SK-N-SH (cell line): ENCODE measurements at regions not wholly inside any gene's neighbourhood (a gene's known extent, or its start where the extent isn't known, plus 50 kb on each side); places are given as distances from the start of the nearest gene placed in this dataset.

Experiments
- CTCF ChIA-PET: fragments of 300-600, 350-600 bp; formaldehyde crosslinking; extraction: SDS; loops from one replicate; lab custom pipeline; 2021; lab: Yijun Ruan, JAX
- POLR2A ChIA-PET: fragments of 350-600 bp; sonication (Branson Sonifier 250); formaldehyde crosslinking; extraction: SDS; loops from one replicate; lab custom pipeline; 2020; ENCODE audit warnings: antibody characterized with exemption, inconsistent platforms; lab: Yijun Ruan, JAX
- DNase-seq: peaks from one replicate; pipeline ENCODE4 v3.0.0; 2012
- H2AFZ ChIP-seq: fragments of 200-600 bp; sonication (generic); 2 replicates; pipeline ENCODE4 v1.8.1; 2016; ENCODE audit warnings: antibody characterized with exemption, mild to moderate bottlenecking, low read depth
- H3F3A ChIP-seq: fragments of 200-600 bp; sonication (generic); replicated peaks from 2 replicates; pipeline ENCODE3; 2016; ENCODE audit warnings: antibody characterized with exemption, mild to moderate bottlenecking; ENCODE audit not compliant: insufficient read depth
- H3K27ac ChIP-seq, 2 experiments: fragments of 200-500 bp in 1 of 2; fragments of 200-600 bp in 1 of 2; sonication (Bioruptor generic) in 1 of 2; sonication (generic), shearing (Covaris generic) in 1 of 2; 2 replicates each; pipeline versions ENCODE4 v1.5.1 to v1.6.1; 2014 to 2016; ENCODE audit warnings: low read depth in 2 of 2, inconsistent platforms in 1 of 2, low read length in 1 of 2, mild to moderate bottlenecking in 1 of 2, mixed read lengths in 1 of 2
- H3K27me3 ChIP-seq: fragments of 200-600 bp; sonication (generic), shearing (Covaris generic); 2 replicates; pipeline ENCODE4 v1.6.1; 2016; ENCODE audit warnings: mixed run types; ENCODE audit not compliant: insufficient read depth
- H3K36me3 ChIP-seq, 2 experiments: fragments of 200-500 bp in 1 of 2; fragments of 200-600 bp in 1 of 2; sonication (Bioruptor generic) in 1 of 2; sonication (generic) in 1 of 2; replicated peaks in 1 of 2; 2 replicates each; pipeline versions ENCODE3 to v1.5.1; 2014 to 2016; ENCODE audit warnings: low read length in 1 of 2, mild to moderate bottlenecking in 1 of 2; ENCODE audit not compliant: insufficient read depth in 2 of 2, control insufficient read depth in 1 of 2
- H3K4me1 ChIP-seq, 2 experiments: fragments of 200-500 bp in 1 of 2; fragments of 200-600 bp in 1 of 2; sonication (Bioruptor generic) in 1 of 2; sonication (generic), shearing (Covaris generic) in 1 of 2; 2 replicates each; pipeline versions ENCODE4 v1.5.1 to v1.6.1; 2014 to 2016; ENCODE audit warnings: low read depth in 1 of 2, low read length in 1 of 2, mixed run types in 1 of 2; ENCODE audit not compliant: insufficient read depth in 2 of 2, control insufficient read depth in 1 of 2
- H3K4me2 ChIP-seq: fragments of 200-600 bp; sonication (generic), shearing (Covaris generic); 2 replicates; pipeline ENCODE4 v1.6.1; 2017; ENCODE audit warnings: mixed run types
- H3K4me3 ChIP-seq, 2 experiments: fragments of 200-500 bp in 1 of 2; fragments of 200-600 bp in 1 of 2; sonication (Bioruptor generic) in 1 of 2; sonication (generic), shearing (Covaris generic) in 1 of 2; 2 replicates each; pipeline versions ENCODE4 v1.5.1 to v1.8.1; 2014 to 2016; ENCODE audit warnings: low read depth in 2 of 2, inconsistent platforms in 1 of 2, low read length in 1 of 2, mild to moderate bottlenecking in 1 of 2, mixed read lengths in 1 of 2, moderate library complexity in 1 of 2
- H3K79me2 ChIP-seq: fragments of 200-600 bp; sonication (generic); 2 replicates; pipeline ENCODE4 v1.8.1; 2017; ENCODE audit warnings: mild to moderate bottlenecking; ENCODE audit not compliant: insufficient read depth
- H3K9ac ChIP-seq: fragments of 200-600 bp; sonication (generic); 2 replicates; pipeline ENCODE4 v1.6.1; 2017; ENCODE audit warnings: mixed run types
- H3K9me2 ChIP-seq: fragments of 200-600 bp; sonication (generic); 2 replicates; pipeline ENCODE4 v1.6.1; 2017; ENCODE audit warnings: mixed run types
- H3K9me3 ChIP-seq: fragments of 200-600 bp; sonication (generic); 2 replicates; pipeline ENCODE4 v1.6.1; 2017; ENCODE audit warnings: mixed run types, mild to moderate bottlenecking, moderate library complexity
- H4K20me1 ChIP-seq: fragments of 200-600 bp; sonication (generic); 2 replicates; pipeline ENCODE4 v1.6.1; 2017; ENCODE audit warnings: mild to moderate bottlenecking, mixed run types; ENCODE audit not compliant: insufficient read depth
- EP300 ChIP-seq, 2 experiments: IDR thresholded peaks; 2 replicates each; pipeline versions ENCODE4 v1.4.0 to v1.6.1; 2012; ENCODE audit warnings: borderline replicate concordance in 1 of 2, low read depth in 1 of 2, low read length in 1 of 2
- FOXJ3 ChIP-seq: sonication (generic); formaldehyde crosslinking; IDR thresholded peaks from 2 replicates; pipeline ENCODE4 v1.5.1; 2020; ENCODE audit warnings: mild to moderate bottlenecking, missing genetic modification reagents
- GABPA ChIP-seq: IDR thresholded peaks from 2 replicates; pipeline ENCODE4 v1.4.0; 2012; ENCODE audit warnings: low read depth, mild to moderate bottlenecking
- GATA2 ChIP-seq: sonication (generic); formaldehyde crosslinking; IDR thresholded peaks from 2 replicates; pipeline ENCODE4 v1.5.0; 2020; ENCODE audit warnings: mild to moderate bottlenecking, missing genetic modification reagents
- MAX ChIP-seq: IDR thresholded peaks from 2 replicates; pipeline ENCODE4 v1.4.0; 2012; ENCODE audit warnings: low read depth
- NFIC ChIP-seq: IDR thresholded peaks from 2 replicates; pipeline ENCODE4 v1.4.0; 2012; ENCODE audit warnings: borderline replicate concordance
- PBX3 ChIP-seq: IDR thresholded peaks from 2 replicates; pipeline ENCODE4; 2012
- POLR2AphosphoS5 ChIP-seq: IDR thresholded peaks from 2 replicates; pipeline ENCODE4 v1.6.1; 2012; ENCODE audit warnings: low read depth, low read length
- RFX5 ChIP-seq: IDR thresholded peaks from 2 replicates; pipeline ENCODE4 v1.6.1; 2012; ENCODE audit warnings: mild to moderate bottlenecking, improper control_type of control experiment, low read length
- TAF1 ChIP-seq: IDR thresholded peaks from 2 replicates; pipeline ENCODE4 v1.6.1; 2012; ENCODE audit warnings: low read depth, mild to moderate bottlenecking, low read length, moderate library complexity, borderline replicate concordance
- TCF12 ChIP-seq: IDR thresholded peaks from 2 replicates; pipeline ENCODE4 v1.4.0; 2012
- TEAD4 ChIP-seq: IDR thresholded peaks from 2 replicates; pipeline ENCODE4 v1.4.0; 2012; ENCODE audit warnings: mild to moderate bottlenecking, borderline replicate concordance; ENCODE audit not compliant: insufficient read depth
- USF1 ChIP-seq: IDR thresholded peaks from 2 replicates; pipeline ENCODE4 v1.4.0; 2012; ENCODE audit warnings: low read depth, borderline replicate concordance
- WGBS: methylation state at CpG from one replicate; pipeline ENCODE4 v1.1.6; 2017; ENCODE audit warnings: low lambda C conversion rate; 5-methylcytosine and 5-hydroxymethylcytosine counted together
- TF ChIP-seq, protein P1 (sequence below): IDR thresholded peaks from 2 replicates; pipeline ENCODE4 v1.6.1; 2012; ENCODE audit warnings: mild to moderate bottlenecking, low read depth, low read length, moderate library complexity

DNA sequence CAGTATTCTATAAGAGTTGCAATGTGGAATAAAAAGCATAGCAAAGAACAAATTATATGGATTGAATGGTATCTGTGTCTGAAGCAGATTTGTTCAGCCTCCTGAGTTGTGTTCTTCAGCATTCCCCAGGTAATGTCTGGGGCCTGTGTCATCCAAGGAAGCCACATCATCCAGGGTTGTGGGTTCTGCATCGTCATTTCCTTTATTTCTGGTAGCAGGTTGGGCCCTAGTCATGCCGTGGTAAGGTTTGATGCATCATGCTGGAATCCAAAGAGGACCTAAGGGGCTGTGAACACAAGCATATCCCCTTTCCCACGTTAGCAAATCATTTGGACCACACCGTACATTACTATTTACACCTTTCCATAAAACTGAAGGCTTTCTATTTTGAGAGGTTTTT is 131.0 kb upstream of the ZNF91 start (continued):
- TF ChIP-seq, protein P1, sequence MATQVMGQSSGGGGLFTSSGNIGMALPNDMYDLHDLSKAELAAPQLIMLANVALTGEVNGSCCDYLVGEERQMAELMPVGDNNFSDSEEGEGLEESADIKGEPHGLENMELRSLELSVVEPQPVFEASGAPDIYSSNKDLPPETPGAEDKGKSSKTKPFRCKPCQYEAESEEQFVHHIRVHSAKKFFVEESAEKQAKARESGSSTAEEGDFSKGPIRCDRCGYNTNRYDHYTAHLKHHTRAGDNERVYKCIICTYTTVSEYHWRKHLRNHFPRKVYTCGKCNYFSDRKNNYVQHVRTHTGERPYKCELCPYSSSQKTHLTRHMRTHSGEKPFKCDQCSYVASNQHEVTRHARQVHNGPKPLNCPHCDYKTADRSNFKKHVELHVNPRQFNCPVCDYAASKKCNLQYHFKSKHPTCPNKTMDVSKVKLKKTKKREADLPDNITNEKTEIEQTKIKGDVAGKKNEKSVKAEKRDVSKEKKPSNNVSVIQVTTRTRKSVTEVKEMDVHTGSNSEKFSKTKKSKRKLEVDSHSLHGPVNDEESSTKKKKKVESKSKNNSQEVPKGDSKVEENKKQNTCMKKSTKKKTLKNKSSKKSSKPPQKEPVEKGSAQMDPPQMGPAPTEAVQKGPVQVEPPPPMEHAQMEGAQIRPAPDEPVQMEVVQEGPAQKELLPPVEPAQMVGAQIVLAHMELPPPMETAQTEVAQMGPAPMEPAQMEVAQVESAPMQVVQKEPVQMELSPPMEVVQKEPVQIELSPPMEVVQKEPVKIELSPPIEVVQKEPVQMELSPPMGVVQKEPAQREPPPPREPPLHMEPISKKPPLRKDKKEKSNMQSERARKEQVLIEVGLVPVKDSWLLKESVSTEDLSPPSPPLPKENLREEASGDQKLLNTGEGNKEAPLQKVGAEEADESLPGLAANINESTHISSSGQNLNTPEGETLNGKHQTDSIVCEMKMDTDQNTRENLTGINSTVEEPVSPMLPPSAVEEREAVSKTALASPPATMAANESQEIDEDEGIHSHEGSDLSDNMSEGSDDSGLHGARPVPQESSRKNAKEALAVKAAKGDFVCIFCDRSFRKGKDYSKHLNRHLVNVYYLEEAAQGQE: no peak
- TF ChIP-seq TCF12: no peak
- TF ChIP-seq, all 33 proteins: peak for 0

- H3F3A ChIP-seq: no peaks in the 10 kb centered on the region
- no peaks in the 10 kb centered on the region for H3K9me3 ChIP-seq
- no peaks in the 10 kb centered on the region for H3K9me2 ChIP-seq
- no peak for TF ChIP-seq TEAD4
- no peak for TF ChIP-seq NFIC
- TF ChIP-seq USF1: no peak
- TF ChIP-seq MAX: no peak
- no peak for TF ChIP-seq FOXJ3 (CRISPR knock-in tag)
- TF ChIP-seq POLR2AphosphoS5: no peak
- TF ChIP-seq GATA2 (CRISPR knock-in tag): no peak
- TF ChIP-seq EP300 (IDR thresholded peaks at IDR 0.05; ENCODE audit: borderline replicate concordance in 1 of 2, low read depth in 1 of 2, low read length in 1 of 2): no peak
- no peak for TF ChIP-seq TCF12
- CTCF ChIA-PET: no interaction called here
- no peak overlapping the region for H3K4me2 ChIP-seq
- no peaks in the 10 kb centered on the region for H4K20me1 ChIP-seq
- no peak overlapping the region for H3K4me3 ChIP-seq
- H2AFZ ChIP-seq: no peak overlapping the region
- H3K4me1 ChIP-seq: no peaks in the 10 kb centered on the region
- POLR2A ChIA-PET: no interaction called here
- no peaks in the 10 kb centered on the region for H3K79me2 ChIP-seq
- H3K36me3 ChIP-seq: no peaks in the 10 kb centered on the region
- 43% methylated on average over 2 of the region's 2 CpGs for WGBS
- DNase-seq: no peak
- H3K27me3 ChIP-seq: no peaks in the 10 kb centered on the region
- H3K27ac ChIP-seq: no peak overlapping the region
- H3K9ac ChIP-seq: no peak overlapping the region
These were observed 130.1 kb upstream of the ZNF91 start for GRCh38 chr19:23525276-23525852.

DNA sequence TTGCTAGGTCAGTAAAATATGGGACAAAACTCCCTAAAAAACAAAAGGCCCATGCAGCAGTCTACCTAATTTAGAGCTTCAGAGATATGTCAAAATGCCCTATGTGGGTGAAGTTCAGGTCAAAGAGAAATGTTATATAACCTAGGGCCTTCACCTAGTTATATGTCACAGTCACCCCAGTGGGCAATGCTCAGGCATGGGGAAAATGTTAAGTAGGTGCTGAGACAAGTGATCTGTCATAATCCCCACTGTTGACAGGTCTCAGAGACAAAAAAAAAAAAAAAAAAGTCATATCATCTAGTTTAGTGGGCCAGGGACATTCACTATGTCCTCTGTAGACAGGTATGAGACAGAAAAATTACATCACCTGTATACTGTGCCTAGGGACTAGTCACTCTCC is 128.6 kb upstream of the ZNF91 start:
- H3K36me3 ChIP-seq: no peaks in the 10 kb centered on the region
- no peaks in the 10 kb centered on the region for H3K9me2 ChIP-seq
- DNase-seq: no peak
- ChIA-PET POLR2A (no interaction called here), CTCF (no interaction called here)
- no peaks in the 10 kb centered on the region for H3K27me3 ChIP-seq
- H3F3A ChIP-seq: no peaks in the 10 kb centered on the region
- no peak overlapping the region for H3K9ac ChIP-seq
- H4K20me1 ChIP-seq: no peaks in the 10 kb centered on the region
- no peak overlapping the region for H3K4me3 ChIP-seq
- no peaks in the 10 kb centered on the region for H3K4me1 ChIP-seq
- H3K27ac ChIP-seq: no peak overlapping the region
- H3K9me3 ChIP-seq: no peaks in the 10 kb centered on the region
- H3K79me2 ChIP-seq: no peaks in the 10 kb centered on the region
- no peak for TF ChIP-seq TAF1
- TF ChIP-seq PBX3: no peak
- TF ChIP-seq FOXJ3 (CRISPR knock-in tag): no peak
- TF ChIP-seq GABPA: no peak
- TF ChIP-seq RFX5: no peak
- TF ChIP-seq, all 33 proteins: peak for 0
- no peak overlapping the region for H3K4me2 ChIP-seq
- H2AFZ ChIP-seq: no peak overlapping the region
